Smooth muscle cell (in vitro differentiated cells): ENCODE measurements at regions not wholly inside any gene's neighbourhood (a gene's known extent, or its start where the extent isn't known, plus 50 kb on each side); places are given as distances from the start of the nearest gene placed in this dataset.

Source experiments
- DNase-seq: peaks from one replicate; lab custom pipeline; 2025; ENCODE audit not compliant: unreplicated experiment; lab: John Stamatoyannopoulos, UW
- H2AFZ ChIP-seq: fragments of 200-600 bp; sonication (generic); 2 replicates; pipeline ENCODE4 v1.6.0; 2016; ENCODE audit warnings: antibody characterized with exemption, low read depth, mild to moderate bottlenecking
- H3F3A ChIP-seq: fragments of 200-600 bp; sonication (generic); 2 replicates; pipeline ENCODE4 v1.6.0; 2017; ENCODE audit warnings: antibody characterized with exemption, low read depth
- H3K27ac ChIP-seq: fragments of 200-600 bp; sonication (generic); 2 replicates; pipeline ENCODE4 v1.5.1; 2016; ENCODE audit warnings: low read depth, mild to moderate bottlenecking
- H3K27me3 ChIP-seq: fragments of 200-600 bp; sonication (generic); 2 replicates; pipeline ENCODE4 v1.6.1; 2016; ENCODE audit warnings: low read depth, mild to moderate bottlenecking
- H3K36me3 ChIP-seq: fragments of 200-600 bp; sonication (generic); 2 replicates; pipeline ENCODE4 v1.5.1; 2016; ENCODE audit warnings: low read depth
- H3K4me1 ChIP-seq: fragments of 200-600 bp; sonication (generic); 2 replicates; pipeline ENCODE4 v1.5.1; 2016; ENCODE audit warnings: low read depth
- H3K4me2 ChIP-seq: fragments of 200-600 bp; sonication (generic); 2 replicates; pipeline ENCODE4 v1.6.0; 2016; ENCODE audit warnings: mild to moderate bottlenecking
- H3K4me3 ChIP-seq: fragments of 200-600 bp; sonication (generic); 2 replicates; pipeline ENCODE4 v1.5.1; 2016; ENCODE audit warnings: mild to moderate bottlenecking
- H3K79me2 ChIP-seq: fragments of 200-600 bp; sonication (generic); 2 replicates; pipeline ENCODE4 v1.6.0; 2016; ENCODE audit warnings: low read depth, mild to moderate bottlenecking
- H3K9ac ChIP-seq: fragments of 200-600 bp; sonication (generic); 2 replicates; pipeline ENCODE4 v1.6.0; 2016; ENCODE audit warnings: low read depth
- H3K9me3 ChIP-seq: fragments of 200-600 bp; sonication (generic); replicated peaks from 2 replicates; pipeline ENCODE4 v1.5.1; 2016; ENCODE audit warnings: low read depth
- H4K20me1 ChIP-seq: fragments of 200-600 bp; sonication (generic); 2 replicates; pipeline ENCODE4 v1.6.0; 2016; ENCODE audit warnings: low read depth
- WGBS: methylation state at CpG from one replicate; pipeline ENCODE4 v1.1.7; 2016; ENCODE audit warnings: low lambda C conversion rate; 5-methylcytosine and 5-hydroxymethylcytosine counted together
- TF ChIP-seq, protein P1 (sequence below): fragments of 200-600 bp; sonication (generic); IDR thresholded peaks from 2 replicates; pipeline ENCODE4 v1.5.1; 2017; ENCODE audit warnings: borderline replicate concordance, mild to moderate bottlenecking, antibody characterized with exemption; ENCODE audit not compliant: insufficient read depth, poor library complexity, severe bottlenecking

DNA sequence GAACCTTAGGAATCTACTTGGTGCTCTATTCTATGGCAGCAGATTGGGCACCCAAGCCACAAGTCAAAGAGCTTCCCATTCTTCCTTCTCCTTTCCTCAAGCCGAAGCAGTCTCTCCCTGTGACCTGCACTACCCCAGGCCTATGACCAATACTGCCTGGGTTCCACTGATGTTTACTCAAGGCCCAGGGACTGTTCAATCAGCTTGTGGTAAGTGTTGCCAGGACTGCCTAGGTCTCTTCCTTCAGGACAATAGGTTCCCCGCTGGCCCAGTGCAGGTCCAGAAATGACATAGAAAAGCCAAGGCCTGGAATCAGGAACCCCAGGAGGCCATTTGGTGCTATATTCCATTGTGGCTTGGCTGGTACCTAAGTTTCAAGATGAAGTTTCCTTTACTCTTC is 397.9 kb downstream of the ZIC4 start:
- H2AFZ ChIP-seq: no peak overlapping the region
- DNase-seq: no peak
- TF ChIP-seq, protein P1, sequence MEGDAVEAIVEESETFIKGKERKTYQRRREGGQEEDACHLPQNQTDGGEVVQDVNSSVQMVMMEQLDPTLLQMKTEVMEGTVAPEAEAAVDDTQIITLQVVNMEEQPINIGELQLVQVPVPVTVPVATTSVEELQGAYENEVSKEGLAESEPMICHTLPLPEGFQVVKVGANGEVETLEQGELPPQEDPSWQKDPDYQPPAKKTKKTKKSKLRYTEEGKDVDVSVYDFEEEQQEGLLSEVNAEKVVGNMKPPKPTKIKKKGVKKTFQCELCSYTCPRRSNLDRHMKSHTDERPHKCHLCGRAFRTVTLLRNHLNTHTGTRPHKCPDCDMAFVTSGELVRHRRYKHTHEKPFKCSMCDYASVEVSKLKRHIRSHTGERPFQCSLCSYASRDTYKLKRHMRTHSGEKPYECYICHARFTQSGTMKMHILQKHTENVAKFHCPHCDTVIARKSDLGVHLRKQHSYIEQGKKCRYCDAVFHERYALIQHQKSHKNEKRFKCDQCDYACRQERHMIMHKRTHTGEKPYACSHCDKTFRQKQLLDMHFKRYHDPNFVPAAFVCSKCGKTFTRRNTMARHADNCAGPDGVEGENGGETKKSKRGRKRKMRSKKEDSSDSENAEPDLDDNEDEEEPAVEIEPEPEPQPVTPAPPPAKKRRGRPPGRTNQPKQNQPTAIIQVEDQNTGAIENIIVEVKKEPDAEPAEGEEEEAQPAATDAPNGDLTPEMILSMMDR: no peak
- no peaks in the 10 kb centered on the region for H4K20me1 ChIP-seq
- H3K9ac ChIP-seq: no peak overlapping the region
- no peak overlapping the region for H3K27ac ChIP-seq
- no peaks in the 10 kb centered on the region for H3K27me3 ChIP-seq
- H3K4me3 ChIP-seq: no peak overlapping the region
- H3K79me2 ChIP-seq: no peaks in the 10 kb centered on the region
- no peak overlapping the region for H3K4me2 ChIP-seq
- no peaks in the 10 kb centered on the region for H3K4me1 ChIP-seq
- WGBS: 96% methylated on average over 2 of the region's 2 CpGs
- no peaks in the 10 kb centered on the region for H3K36me3 ChIP-seq
- H3K9me3 ChIP-seq: no peaks in the 10 kb centered on the region
- H3F3A ChIP-seq: no peaks in the 10 kb centered on the region

DNA sequence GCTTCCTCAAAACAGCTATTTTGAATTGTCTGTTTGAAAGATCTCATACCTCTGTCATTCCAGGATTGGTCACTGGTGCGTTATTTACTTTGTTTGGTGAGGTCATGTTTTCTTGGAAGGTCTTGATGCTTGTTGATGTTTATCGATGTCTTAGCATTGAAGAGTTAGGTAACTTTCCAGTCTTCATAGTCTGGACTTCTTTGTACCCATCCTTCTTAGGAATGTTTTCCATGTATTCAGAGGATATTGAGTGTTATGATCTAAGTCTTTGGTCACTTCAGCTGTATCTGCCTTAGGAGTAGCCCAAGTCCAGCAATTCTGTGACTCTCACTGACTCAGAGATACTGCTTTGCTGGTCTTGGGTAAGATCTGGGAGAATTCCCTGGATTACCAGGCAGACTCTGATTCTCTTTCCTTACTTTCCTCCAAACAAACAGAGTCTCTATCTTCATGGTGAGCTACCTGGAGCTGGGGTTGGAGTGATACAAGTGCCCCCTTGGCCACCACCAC is 398.6 kb downstream of the ZIC4 start:
- Histone ChIP-seq H4K20me1 (no peaks in the 10 kb centered on the region), H3K4me2 (no peak overlapping the region), H3K79me2 (no peaks in the 10 kb centered on the region), H3K27ac (no peak overlapping the region), H3K36me3 (no peaks in the 10 kb centered on the region), H3K9ac (no peak overlapping the region), H2AFZ (no peak overlapping the region), H3K27me3 (no peaks in the 10 kb centered on the region), H3F3A (no peaks in the 10 kb centered on the region), H3K9me3 (no peaks in the 10 kb centered on the region), H3K4me1 (no peaks in the 10 kb centered on the region), H3K4me3 (no peak overlapping the region)
- WGBS: 94% methylated on average over 2 of the region's 2 CpGs
- DNase-seq: no peak
- TF ChIP-seq, protein P1: no peak

DNA sequence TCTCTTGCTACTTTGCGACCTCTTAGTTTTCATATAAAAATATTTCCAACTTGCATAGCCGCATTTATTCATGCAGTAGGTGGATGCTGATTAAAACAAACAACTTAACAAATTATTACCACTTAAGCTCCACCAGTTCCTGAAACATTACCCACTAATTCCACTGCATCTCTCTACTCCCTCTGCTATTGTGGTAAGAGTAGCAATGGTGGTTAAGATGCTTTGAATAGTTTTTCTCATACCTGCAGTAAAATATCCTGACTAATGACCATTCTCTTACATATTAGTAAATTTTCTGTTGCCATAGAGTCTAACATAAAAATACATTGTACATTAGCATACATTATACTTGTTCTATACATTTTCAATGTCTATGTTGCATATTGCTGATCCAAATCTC is 397.6 kb upstream of the PLSCR5 start:
- no peaks in the 10 kb centered on the region for H3K4me1 ChIP-seq
- H3K36me3 ChIP-seq: no peaks in the 10 kb centered on the region
- H4K20me1 ChIP-seq: no peaks in the 10 kb centered on the region
- no peak for DNase-seq
- H3K79me2 ChIP-seq: no peaks in the 10 kb centered on the region
- whole genome bisulfite sequencing: 92% methylated on average over 2 of the region's 2 CpGs
- no peaks in the 10 kb centered on the region for H3K9me3 ChIP-seq
- no peaks in the 10 kb centered on the region for H3F3A ChIP-seq
- H3K4me3 ChIP-seq: no peak overlapping the region
- TF ChIP-seq, protein P1: no peak
- H2AFZ ChIP-seq: no peak overlapping the region
- H3K4me2 ChIP-seq: no peak overlapping the region
- no peak overlapping the region for H3K27ac ChIP-seq
- no peaks in the 10 kb centered on the region for H3K27me3 ChIP-seq
- H3K9ac ChIP-seq: no peak overlapping the region

DNA sequence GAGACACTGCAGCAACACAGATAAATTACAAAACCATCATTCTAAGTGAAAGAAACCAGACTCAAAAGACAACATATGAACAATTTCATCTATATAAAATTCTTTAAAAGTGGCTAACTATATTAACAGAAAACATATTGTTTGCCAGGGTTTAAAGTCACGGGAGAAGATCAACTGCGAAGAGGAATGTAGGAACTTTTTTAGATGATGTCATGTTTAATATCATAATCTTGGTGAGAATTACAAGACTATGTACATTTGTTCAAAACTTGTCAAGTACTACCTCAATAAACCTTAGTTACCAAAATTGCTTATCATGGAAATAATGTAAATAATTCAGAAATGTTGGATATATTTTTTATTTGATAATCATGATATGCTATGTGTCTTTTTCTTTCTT is 395.1 kb upstream of the PLSCR5 start:
- Histone ChIP-seq H3K9me3 (no peaks in the 10 kb centered on the region), H4K20me1 (no peaks in the 10 kb centered on the region)
- TF ChIP-seq, protein P1: no peak

More for the DNA sequence above, 395.1 kb upstream of the PLSCR5 start:
- no peaks in the 10 kb centered on the region for H3F3A ChIP-seq
- 93% methylated on average over 2 of the region's 2 CpGs for WGBS
- no peak overlapping the region for H3K4me2 ChIP-seq
- no peak overlapping the region for H3K9ac ChIP-seq
- no peaks in the 10 kb centered on the region for H3K4me1 ChIP-seq
- no peak overlapping the region for H3K27ac ChIP-seq
- no peak overlapping the region for H2AFZ ChIP-seq
- H3K4me3 ChIP-seq: no peak overlapping the region
- no peaks in the 10 kb centered on the region for H3K27me3 ChIP-seq
- no peaks in the 10 kb centered on the region for H3K36me3 ChIP-seq
- no peak for DNase-seq
- no peaks in the 10 kb centered on the region for H3K79me2 ChIP-seq
